NCI-H2196 treated with DMSO at 0.1 percent for 48 hours (cell line): ENCODE measurements at regions not wholly inside any gene's neighbourhood (a gene's known extent, or its start where the extent isn't known, plus 50 kb on each side); places are given as distances from the start of the nearest gene placed in this dataset.

Source experiments
- DNase-seq: peaks from one replicate; lab custom pipeline; 2025; ENCODE audit not compliant: unreplicated experiment; lab: John Stamatoyannopoulos, UW

DNA sequence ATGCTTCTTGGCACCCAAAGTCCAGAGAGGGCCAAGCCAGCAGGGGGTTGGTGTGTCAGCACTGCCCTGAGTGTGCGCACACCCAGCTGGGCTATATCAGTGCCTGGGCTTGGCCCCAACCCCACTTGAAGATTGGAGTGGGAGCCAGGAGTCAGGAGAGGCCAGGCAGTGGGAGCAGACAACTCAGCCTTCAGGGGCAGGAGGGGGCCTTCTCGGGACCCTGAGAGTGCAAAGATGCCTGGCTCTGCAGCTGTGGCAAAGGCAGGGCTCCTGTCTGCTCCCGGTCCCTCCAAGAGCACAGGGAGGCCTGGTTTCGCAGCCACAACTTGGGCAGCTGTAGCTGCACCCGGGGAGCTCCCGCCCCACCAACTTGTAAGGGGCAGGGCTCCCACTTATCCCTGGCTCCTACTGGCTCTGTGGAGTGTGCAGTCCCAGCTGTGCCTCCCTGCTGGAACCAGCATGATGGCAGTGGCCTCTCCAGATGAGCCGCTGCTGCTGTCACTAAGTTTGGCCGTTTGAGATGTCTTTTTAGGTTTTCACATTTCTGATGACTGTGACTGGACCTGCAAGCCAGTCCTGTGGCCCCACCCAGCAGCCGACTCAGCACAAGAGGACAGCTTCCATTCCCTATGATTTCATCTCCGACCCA, 148.8 kb upstream of the HS6ST1 start:
- DNase-seq = no peak

DNA sequence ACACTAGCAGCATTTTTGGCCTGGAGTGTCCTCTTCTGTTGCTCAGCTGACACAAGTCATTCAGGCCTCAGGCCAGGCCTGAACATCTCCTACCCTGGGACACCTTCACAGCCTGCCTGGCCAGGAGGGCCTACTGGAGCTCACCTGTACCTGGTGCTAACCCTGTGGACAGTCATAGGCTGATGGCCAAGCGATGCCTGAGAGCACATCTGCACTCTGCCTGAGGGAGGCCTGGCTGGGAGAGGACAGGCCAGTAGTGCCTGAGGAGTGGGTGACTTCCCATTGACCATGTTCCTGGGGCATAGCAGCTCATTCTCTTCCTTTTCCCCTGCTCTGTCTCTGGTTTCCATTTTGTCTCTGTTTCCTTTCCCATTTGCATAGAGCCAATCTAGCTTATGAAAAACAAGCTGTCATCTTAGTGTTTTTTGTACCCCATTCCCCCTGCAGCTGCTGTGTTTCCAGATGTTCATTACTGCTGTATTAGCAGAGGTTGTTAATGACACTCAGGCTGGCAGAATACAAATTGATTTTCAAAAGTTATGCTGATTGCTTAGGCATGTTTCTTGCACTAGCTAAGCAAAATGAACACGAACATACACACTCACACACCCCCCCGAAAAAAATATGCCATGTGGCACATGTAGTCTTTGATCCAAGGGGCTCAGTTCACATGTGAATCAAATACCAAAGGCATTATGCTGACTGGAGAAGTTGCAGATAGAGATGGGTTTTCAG, 149.7 kb upstream of the HS6ST1 start:
- DNase-seq = no peak

DNA sequence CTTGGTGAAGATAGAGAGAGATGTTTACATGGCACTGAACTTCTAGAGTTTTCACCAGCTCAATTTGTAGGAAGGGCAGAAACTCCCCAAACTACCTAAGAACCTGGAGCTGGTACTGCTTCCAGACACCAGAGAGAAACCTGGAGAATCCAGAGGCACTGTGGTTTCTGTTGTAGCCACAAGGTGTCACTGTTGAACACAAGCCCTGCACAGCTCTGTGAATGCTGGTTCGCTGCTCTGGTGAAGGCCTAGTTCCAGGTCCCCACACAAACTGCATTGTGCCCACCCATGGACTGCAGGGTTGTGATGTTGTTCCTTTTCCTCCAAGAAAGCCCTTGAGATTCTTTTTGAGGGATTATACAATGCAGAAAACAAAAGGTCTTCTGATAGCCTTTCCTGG, 150.5 kb upstream of the HS6ST1 start:
- DNase-seq = no peak

DNA sequence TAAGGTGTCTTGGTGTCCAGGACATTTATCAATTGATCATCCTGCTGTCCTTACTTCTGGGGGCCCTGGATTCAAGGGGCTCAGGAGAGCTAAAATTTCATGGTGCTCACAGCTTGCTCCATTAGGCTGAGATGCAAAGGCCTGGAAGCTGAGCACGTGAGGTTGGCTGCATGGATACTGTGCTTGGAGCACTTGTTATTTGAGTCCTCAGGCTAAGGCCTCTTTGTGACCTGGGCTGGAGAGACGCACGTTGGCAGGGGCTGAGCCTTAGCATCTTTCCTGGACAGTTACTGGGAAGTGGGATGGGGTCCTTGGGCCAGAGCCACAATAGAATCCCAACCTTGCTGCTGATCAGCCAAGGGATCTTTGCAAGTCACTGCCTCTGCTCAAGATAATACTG, 151.2 kb upstream of the HS6ST1 start:
- no peak for DNase-seq

DNA sequence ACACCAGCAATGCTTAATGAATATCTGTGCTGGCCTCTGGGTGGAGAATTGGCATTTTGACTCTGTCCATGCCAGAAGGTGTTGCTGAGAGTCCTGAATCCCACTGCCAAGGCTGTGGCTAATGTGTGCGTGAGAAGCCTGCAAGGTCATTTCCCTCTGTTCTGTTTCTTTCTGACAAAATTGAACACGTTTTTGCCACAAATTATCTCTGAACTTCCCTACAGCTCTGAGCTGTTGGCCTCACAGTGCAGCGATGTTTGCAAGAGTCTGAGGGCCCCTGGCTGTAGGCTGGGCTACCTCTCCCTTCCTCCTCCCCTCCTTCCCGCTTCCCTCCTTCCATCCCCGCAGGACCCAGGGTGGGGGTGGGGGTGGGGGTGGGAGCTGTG, 154.1 kb upstream of the HS6ST1 start:
- no peak for DNase-seq

DNA sequence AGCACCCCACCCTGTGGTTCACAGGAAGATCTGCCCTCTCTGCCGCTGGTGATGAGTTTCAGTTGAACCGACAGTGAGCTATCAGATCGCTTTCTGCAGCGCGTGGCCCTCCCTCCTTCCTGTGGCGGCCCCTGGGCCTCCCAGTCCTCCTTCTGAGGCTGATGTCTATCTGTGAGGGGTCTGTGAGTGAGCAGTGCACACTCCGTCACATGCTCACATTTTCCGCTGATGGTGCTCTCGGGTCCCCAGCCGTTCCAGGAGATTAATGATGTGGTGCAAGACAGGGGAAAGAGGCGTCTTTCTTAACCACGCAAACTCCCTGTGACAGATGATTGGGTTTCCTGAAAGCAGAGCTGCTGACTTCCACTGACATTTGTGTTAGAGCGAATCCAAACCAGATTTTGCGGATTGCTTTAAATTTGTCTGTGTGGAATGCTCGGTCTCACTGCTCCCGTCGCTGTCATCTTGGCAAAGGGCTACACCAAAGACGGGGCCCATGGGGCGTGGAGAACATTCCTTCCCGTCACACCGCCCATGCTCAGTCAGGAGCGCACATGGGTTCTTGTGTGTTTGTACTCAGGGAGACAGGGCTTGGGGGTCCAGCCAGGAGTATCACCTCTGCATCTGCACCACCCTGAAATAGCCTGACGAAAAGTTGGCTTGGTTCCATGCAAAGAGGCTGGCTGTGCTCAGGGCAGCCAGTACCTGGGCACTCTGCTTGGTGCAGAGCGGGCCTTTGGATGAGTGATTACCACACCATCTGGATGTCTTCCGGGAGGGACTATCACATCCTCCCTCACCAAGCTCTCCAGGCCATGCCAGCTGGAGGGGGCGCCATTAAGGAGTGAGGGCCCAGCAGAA, 154.7 kb upstream of the HS6ST1 start:
- DNase-seq = no peak

DNA sequence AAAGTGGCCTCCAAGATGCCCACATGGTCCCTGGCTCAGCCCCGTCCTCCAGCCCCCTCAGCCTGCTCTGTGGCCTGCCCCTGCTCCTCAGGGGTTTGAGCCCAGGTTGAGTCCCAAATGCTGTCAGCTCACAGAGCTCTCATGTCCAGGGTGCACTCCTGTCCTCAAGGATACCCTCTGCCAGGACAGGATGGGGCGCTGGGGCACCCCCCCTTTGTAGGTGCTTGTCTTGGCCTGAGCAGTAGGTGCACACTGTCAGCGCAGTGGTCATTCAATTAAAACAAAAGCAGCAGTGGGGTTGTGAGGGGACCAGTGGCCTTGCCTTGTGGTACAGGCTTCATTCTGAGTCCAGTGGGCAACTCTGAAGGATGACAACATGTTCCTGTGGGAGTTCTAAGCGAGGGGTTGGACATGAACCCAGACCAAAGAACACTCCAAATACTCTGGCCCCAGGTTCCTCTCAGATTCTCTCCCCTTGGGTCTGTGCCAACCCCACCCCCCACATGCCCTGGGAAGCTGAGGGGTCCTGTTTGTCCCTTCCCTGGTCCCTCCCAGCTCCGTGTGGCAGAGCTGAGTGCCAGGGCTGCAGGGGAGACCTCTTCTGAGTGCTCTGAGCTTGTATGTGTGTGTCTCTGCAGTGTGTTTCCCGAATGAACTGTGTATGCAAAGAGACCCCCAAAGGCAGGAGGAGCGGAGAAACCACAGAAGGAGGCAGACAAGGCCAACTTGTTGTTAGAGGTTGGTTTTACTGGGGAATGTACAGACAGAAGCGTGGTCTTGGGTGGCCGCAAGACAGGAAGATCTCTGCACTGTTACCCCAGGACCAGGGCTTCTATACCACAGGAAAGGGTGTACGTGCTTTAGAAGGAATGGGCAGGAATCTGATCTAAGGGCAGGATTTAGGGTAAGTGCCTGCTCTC, 155.6 kb upstream of the HS6ST1 start:
- no peak for DNase-seq

DNA sequence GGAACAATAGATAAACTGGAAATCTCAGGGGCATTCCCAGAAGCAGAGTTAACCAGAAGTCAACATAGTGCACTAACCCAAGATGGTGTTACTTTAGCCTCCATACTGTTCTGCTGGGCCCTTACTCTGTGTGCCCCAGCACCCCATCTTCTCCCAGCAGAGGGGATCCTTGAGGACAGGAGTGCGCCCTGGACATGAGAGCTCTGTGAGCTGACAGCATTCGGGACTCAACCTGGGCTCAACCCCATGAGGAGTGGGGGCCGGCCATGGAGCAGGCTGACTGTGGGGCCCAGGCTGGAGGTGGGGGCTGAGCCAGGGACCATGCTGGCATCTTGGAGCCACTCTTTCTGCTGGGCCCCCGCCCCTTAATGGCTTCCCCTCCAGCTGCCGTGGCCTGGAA, 156.3 kb upstream of the HS6ST1 start:
- DNase-seq = no peak

DNA sequence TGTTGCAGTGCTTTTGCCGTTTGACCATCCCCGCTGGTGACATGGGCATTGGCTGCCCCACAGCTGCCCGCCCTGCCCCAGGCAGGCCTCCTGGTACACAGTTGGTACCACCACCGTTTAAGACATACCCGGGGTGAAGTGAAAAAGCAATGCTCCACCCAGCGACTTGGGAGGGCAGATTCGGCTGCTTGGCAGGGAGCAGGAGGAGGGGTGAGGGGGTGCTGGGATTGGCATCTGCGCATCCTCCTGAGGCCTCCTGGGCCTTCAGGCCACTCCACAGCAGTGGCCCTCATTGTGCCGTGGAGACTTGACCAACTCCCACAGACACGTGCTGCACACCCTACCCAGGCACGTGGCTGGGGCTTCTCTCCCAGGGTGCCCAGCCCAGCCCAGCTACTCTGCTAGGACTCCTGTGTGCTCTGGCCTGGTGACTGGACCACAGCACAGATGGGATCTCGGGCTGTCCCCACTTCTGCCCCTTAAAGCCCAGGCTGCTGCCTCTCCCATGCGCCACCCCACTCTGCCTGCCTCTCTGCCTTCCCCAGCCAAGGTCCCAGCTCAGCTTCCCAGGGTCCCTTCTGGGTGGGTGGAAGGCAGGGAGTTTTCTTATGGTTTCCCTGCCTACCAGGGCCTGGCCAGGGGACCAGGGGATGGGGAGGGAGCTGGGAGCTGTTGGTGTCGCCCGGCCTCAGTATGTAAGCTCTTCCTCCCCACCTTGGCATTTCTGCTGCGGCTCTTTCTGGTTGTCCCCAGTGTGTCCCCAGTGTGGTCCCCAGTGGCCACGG, 157.0 kb upstream of the HS6ST1 start:
- DNase-seq = no peak

DNA sequence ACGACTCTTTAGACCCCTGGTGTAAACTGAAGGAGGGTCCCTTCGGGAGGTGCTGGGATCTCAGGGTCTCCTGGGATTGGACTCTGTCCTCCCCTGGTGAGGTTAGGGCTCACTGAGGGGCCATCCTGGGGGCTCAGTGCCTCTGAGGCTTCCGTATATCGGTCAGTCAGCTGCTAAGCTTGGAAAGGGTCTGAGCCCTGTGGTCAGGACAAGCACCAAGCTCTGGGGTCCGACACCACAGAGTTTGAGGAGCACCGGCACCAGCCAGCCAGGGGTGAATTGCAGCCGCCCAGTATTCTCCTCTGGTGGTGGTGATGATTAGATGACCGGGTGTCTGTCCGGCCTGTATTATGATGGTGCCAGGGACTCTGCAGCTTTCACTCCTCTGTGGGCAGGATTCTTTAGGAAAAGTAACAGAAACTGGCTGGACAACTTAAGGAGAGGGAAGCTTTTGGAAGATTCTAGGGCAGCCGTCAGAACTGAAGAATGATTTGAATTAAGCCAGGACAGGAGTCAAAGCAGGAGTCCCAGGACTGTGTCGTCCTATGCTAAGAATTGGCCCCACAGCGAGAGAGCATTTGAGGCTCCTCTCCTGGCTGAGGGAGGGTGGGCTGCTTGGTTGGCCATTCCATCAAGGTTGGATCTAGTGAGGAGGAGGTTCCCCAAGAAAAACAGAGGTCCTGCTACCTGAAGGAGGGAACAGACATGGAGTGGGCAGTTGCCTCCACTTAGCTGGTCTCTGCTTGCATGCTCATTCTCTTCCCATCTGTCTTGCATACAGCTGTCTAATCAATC, 158.6 kb upstream of the HS6ST1 start:
- no peak for DNase-seq

DNA sequence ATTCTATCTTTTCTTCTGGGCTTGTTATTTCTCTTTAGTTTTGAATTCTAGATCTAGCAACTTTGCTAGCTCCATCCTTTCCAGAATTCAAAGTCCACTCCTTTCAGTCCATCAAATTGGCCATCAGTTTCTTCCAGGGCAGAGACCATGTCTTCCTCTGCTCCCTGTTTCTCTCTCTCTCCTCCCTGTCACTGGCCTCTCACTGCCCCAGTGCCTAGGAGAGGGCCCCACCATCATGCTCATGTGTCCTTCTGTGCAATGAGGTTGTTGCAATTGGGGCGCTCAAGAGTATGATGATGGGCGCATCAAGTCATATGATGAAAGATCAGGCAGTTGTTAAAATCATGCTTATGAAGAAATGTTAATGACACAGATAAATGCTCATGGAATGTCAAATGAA, 159.2 kb upstream of the HS6ST1 start:
- no peak for DNase-seq

DNA sequence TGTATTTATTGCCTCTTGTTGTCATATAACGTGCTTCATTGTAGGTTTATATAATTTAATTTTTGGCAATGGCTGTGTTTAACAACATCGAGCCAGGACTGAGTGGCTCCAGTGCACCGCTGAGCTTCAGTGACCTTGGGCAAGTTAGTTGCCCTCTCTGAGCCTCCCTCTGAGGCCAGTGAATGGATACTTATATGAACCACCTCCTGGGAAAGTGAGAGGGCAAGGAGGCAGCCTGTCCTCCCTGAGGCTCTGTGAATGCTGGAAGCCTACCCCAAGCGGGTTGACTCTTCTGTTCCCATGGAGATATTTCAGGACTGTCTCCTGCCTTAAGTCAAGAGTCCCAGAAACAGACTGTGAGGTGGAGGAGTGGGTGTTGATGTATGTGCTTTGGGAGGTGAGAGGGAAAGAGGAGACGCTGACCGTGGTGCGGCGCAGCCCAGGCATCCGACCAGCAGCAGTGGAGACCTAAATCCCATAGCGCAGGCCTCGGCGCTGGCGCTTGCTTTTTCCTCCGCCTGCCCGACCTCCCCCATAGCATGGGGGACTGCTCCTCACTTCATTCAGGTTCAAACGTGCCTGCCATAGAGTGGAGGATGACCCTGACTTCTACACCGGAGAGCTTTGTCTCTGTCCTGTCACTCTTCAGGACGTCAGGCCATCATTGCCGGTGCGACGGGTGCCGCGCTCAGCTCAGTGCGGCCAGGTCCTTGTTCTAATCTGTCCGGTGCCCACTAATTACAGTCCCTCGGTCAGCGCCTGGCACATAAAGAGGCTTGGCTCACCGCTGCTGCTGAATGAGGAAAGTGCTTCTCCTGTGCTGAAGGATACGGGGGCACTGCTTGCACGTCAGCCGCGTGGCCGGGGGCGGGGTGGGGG, 167.3 kb upstream of the HS6ST1 start:
- no peak for DNase-seq

DNA sequence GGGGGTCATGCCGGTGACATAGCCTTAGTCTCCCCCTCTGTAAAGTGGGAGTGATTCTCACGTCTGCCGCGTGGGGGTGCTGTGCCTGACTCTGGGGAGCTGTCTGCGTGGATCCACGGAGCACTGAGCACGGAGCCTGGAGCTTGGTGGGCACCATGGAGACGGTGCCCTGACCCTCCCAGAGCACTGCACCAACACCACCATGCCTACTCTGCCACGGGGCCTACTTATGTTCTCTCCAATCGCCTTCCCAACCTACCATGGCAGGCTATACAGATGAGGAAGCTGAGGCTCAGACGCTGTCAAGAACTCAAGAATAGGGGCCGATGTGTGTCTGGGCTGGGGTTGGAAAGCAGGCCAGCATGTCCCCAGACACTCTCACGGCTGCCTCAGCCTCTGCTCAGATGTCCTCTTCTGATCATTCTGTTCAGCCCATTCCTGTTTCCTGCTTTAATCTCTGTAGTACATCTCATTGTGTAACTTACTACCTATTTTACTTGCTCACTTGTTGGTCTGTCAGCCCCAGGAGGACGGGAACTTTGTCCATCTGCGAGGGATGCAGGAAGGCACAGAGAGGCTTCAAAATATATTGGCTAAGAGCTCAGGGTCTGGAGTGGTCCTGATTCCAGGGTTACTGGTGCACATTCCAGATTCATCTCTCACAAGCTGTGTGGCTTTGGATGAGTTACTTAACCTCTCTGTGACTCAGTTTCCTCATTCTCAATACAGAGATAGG, 168.1 kb upstream of the HS6ST1 start:
- no peak for DNase-seq

DNA sequence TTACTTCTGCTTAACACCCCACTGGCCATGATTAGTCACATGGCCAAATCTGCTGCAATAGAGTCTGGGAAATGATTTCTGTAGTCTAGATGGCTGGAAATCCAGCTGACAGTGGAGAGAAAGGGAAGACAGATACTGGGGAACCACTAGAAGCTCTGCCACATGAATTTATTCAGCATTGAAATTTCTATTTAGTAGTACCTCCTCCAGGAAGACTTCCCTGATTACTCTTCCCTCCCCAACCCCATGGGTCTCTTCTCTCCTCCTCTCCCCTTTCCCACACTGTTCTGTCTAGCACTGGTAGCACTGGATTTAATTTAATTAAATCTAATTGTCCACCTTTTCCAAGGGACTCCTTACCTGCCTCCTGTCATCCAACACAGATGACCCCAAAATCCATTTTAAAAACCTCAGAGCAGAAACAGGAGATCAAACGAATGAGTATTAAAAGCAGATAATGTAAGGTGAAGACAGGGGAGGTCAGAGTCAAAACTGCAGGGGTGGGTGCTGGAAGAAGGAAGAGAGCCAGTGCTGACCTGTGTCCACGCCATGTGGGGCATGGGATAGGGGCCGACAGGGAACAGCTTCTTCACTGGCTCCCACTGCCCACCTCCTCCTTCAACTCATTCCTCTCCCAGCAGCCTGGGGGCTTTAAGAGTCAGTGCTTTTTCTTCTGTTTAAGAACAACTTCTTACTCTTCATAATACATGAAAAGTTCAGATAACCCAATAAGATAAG, 169.2 kb upstream of the HS6ST1 start:
- no peak for DNase-seq

DNA sequence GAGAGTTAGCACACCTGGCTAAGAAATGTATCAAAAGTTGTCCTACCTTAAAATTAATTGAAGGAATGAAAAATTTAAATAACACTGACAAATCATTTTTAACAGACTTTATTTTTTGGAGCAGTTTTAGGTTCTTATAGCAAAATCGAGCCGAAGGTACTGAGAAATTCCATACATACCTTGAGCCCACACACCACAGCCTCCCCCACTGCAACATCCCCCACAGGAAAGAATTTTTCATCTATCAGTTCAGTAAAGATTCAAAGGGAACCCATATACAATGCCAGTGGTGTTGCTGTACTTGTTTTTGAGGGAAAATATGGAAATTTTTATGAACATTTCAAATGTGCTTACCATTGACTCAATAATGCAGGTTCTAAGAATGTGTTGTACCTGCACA, 169.8 kb upstream of the HS6ST1 start:
- no peak for DNase-seq

DNA sequence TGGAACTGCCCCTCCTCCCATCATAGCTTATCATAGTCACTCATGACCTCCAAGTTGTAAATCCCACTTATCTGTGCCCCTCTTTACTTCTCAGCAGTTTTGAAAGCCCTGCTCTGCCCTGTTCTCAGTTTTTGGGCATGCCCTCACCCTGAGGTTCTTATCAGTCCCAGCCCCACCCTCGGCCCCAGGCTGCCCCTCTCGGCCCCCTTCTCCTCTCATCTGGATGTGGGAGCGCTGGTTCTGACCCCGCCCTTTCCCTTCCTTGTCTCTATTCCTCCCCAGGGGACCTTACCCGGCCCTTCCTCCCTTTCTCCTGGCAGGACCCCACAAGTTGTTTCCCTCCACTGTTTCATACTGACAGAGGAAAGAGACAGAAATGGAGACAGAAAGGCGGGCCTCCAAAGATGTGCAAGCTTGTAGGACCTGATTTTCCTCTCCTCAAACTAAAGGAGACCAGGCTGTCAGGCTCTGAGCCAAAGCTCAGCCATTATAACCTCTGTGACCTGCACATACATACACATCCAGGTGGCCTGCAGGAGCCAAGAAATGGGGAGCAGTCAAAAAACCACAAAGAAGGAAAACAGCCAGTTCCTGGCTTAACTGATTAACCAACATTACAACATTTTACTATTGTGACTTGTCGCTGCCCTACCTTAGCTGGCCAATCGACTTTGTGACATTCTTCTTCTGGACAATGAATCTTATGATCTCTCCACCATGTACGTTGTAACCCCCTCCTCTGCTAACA, 171.0 kb upstream of the HS6ST1 start:
- DNase-seq = no peak
